Smooth muscle cell (in vitro differentiated cells): ENCODE measurements at regions not wholly inside any gene's neighbourhood (a gene's known extent, or its start where the extent isn't known, plus 50 kb on each side); places are given as distances from the start of the nearest gene placed in this dataset.

ENCODE experiments used
- DNase-seq: peaks from one replicate; lab custom pipeline; 2025; ENCODE audit not compliant: unreplicated experiment; lab: John Stamatoyannopoulos, UW
- H2AFZ ChIP-seq: fragments of 200-600 bp; sonication (generic); 2 replicates; pipeline ENCODE4 v1.6.0; 2016; ENCODE audit warnings: antibody characterized with exemption, low read depth, mild to moderate bottlenecking
- H3F3A ChIP-seq: fragments of 200-600 bp; sonication (generic); 2 replicates; pipeline ENCODE4 v1.6.0; 2017; ENCODE audit warnings: antibody characterized with exemption, low read depth
- H3K27ac ChIP-seq: fragments of 200-600 bp; sonication (generic); 2 replicates; pipeline ENCODE4 v1.5.1; 2016; ENCODE audit warnings: low read depth, mild to moderate bottlenecking
- H3K27me3 ChIP-seq: fragments of 200-600 bp; sonication (generic); 2 replicates; pipeline ENCODE4 v1.6.1; 2016; ENCODE audit warnings: low read depth, mild to moderate bottlenecking
- H3K36me3 ChIP-seq: fragments of 200-600 bp; sonication (generic); 2 replicates; pipeline ENCODE4 v1.5.1; 2016; ENCODE audit warnings: low read depth
- H3K4me1 ChIP-seq: fragments of 200-600 bp; sonication (generic); 2 replicates; pipeline ENCODE4 v1.5.1; 2016; ENCODE audit warnings: low read depth
- H3K4me2 ChIP-seq: fragments of 200-600 bp; sonication (generic); 2 replicates; pipeline ENCODE4 v1.6.0; 2016; ENCODE audit warnings: mild to moderate bottlenecking
- H3K4me3 ChIP-seq: fragments of 200-600 bp; sonication (generic); 2 replicates; pipeline ENCODE4 v1.5.1; 2016; ENCODE audit warnings: mild to moderate bottlenecking
- H3K79me2 ChIP-seq: fragments of 200-600 bp; sonication (generic); 2 replicates; pipeline ENCODE4 v1.6.0; 2016; ENCODE audit warnings: low read depth, mild to moderate bottlenecking
- H3K9ac ChIP-seq: fragments of 200-600 bp; sonication (generic); 2 replicates; pipeline ENCODE4 v1.6.0; 2016; ENCODE audit warnings: low read depth
- H3K9me3 ChIP-seq: fragments of 200-600 bp; sonication (generic); replicated peaks from 2 replicates; pipeline ENCODE4 v1.5.1; 2016; ENCODE audit warnings: low read depth
- H4K20me1 ChIP-seq: fragments of 200-600 bp; sonication (generic); 2 replicates; pipeline ENCODE4 v1.6.0; 2016; ENCODE audit warnings: low read depth
- CTCF ChIP-seq: fragments of 200-600 bp; sonication (generic); IDR thresholded peaks from 2 replicates; pipeline ENCODE4 v1.5.1; 2017; ENCODE audit warnings: borderline replicate concordance, mild to moderate bottlenecking, antibody characterized with exemption; ENCODE audit not compliant: insufficient read depth, poor library complexity, severe bottlenecking
- WGBS: methylation state at CpG from one replicate; pipeline ENCODE4 v1.1.7; 2016; ENCODE audit warnings: low lambda C conversion rate; 5-methylcytosine and 5-hydroxymethylcytosine counted together

- Histone ChIP-seq H3K4me2 (no peak overlapping the region), H3K79me2 (peaks cover 11% of the 10 kb centered on the region), H3K27ac (no peak overlapping the region), H3K9me3 (no peaks in the 10 kb centered on the region), H3K36me3 (no peaks in the 10 kb centered on the region), H3K9ac (no peak overlapping the region), H2AFZ (no peak overlapping the region), H3F3A (no peaks in the 10 kb centered on the region), H4K20me1 (peaks cover 66% of the 10 kb centered on the region), H3K4me1 (peaks cover 19% of the 10 kb centered on the region), H3K27me3 (no peaks in the 10 kb centered on the region), H3K4me3 (no peak overlapping the region)
- WGBS, result 99% methylated on average over 2 of the region's 2 CpGs
- no peak for TF ChIP-seq CTCF
- DNase-seq, result no peak
Observed at GRCh38 chr17:72474243-72474642, 353.4 kb downstream of the SOX9 start.

GRCh38 chr17:72474719-72475477, 354.1 kb downstream of the SOX9 start:
- no peak overlapping the region for H2AFZ ChIP-seq
- 63% methylated on average over 5 of the region's 5 CpGs for whole genome bisulfite sequencing
- peaks cover 11% of the 10 kb centered on the region for H3K79me2 ChIP-seq
- H3K4me3 ChIP-seq, result no peak overlapping the region
- DNase-seq, result no peak
- no peak for TF ChIP-seq CTCF
- H3K9me3 ChIP-seq, result no peaks in the 10 kb centered on the region
- H3F3A ChIP-seq, result no peaks in the 10 kb centered on the region
- H3K4me2 ChIP-seq, result no peak overlapping the region
- H3K27me3 ChIP-seq, result no peaks in the 10 kb centered on the region
- H3K9ac ChIP-seq, result no peak overlapping the region
- no peak overlapping the region for H3K27ac ChIP-seq
- no peaks in the 10 kb centered on the region for H3K36me3 ChIP-seq
- H3K4me1 ChIP-seq, result peaks cover 19% of the 10 kb centered on the region
- peaks cover 72% of the 10 kb centered on the region for H4K20me1 ChIP-seq

GRCh38 chr17:72476134-72476533, 355.3 kb downstream of the SOX9 start:
- H3K4me3 ChIP-seq, result no peak overlapping the region
- H3K4me2 ChIP-seq, result no peak overlapping the region
- H3F3A ChIP-seq, result no peaks in the 10 kb centered on the region
- H2AFZ ChIP-seq, result no peak overlapping the region
- 65% methylated on average over 9 of the region's 9 CpGs for WGBS
- no peaks in the 10 kb centered on the region for H3K36me3 ChIP-seq
- peaks cover 17% of the 10 kb centered on the region for H3K79me2 ChIP-seq
- no peak overlapping the region for H3K9ac ChIP-seq
- H3K9me3 ChIP-seq, result no peaks in the 10 kb centered on the region
- H3K27me3 ChIP-seq, result no peaks in the 10 kb centered on the region
- H3K27ac ChIP-seq, result no peak overlapping the region
- peaks cover 64% of the 10 kb centered on the region for H4K20me1 ChIP-seq
- peaks cover 19% of the 10 kb centered on the region for H3K4me1 ChIP-seq
- no peak for DNase-seq
- TF ChIP-seq CTCF, result no peak

- WGBS, result 46% methylated on average over 12 of the region's 12 CpGs
- no peak for DNase-seq
- no peak overlapping the region for H3K4me2 ChIP-seq
- H2AFZ ChIP-seq, result no peak overlapping the region
- peaks cover 19% of the 10 kb centered on the region for H3K4me1 ChIP-seq
- no peak overlapping the region for H3K4me3 ChIP-seq
- H4K20me1 ChIP-seq, result peaks cover 66% of the 10 kb centered on the region
- no peak overlapping the region for H3K27ac ChIP-seq
- no peak for TF ChIP-seq CTCF
- no peak overlapping the region for H3K9ac ChIP-seq
- H3K79me2 ChIP-seq, result peaks cover 21% of the 10 kb centered on the region
- H3K9me3 ChIP-seq, result no peaks in the 10 kb centered on the region
- H3K27me3 ChIP-seq, result no peaks in the 10 kb centered on the region
- no peaks in the 10 kb centered on the region for H3F3A ChIP-seq
- H3K36me3 ChIP-seq, result no peaks in the 10 kb centered on the region
Observed at GRCh38 chr17:72476575-72476986, 355.8 kb downstream of the SOX9 start.
